OCI-LY1 (cell line): ENCODE measurements at regions not wholly inside any gene's neighbourhood (a gene's known extent, or its start where the extent isn't known, plus 50 kb on each side); places are given as distances from the start of the nearest gene placed in this dataset.

ENCODE experiments used
- H2AFZ ChIP-seq: fragments of 200-600 bp; sonication (generic), shearing (Covaris generic); 2 replicates; pipeline ENCODE4 v1.6.0; 2014; ENCODE audit warnings: antibody characterized with exemption, mild to moderate bottlenecking, low read length
- H3F3A ChIP-seq: fragments of 200-600 bp; sonication (generic), shearing (Covaris generic); 2 replicates; pipeline ENCODE4 v1.6.0; 2014; ENCODE audit warnings: mild to moderate bottlenecking, antibody characterized with exemption, low read length, moderate library complexity; ENCODE audit not compliant: insufficient read depth
- H3K27ac ChIP-seq: fragments of 200-600 bp; sonication (generic); 2 replicates; pipeline ENCODE4 v1.5.1; 2014; ENCODE audit warnings: low read length, mixed run types, mild to moderate bottlenecking, low read depth; ENCODE audit not compliant: poor library complexity, severe bottlenecking
- H3K27me3 ChIP-seq: fragments of 200-600 bp; sonication (generic); 2 replicates; pipeline ENCODE4 v1.6.0; 2014; ENCODE audit warnings: antibody characterized with exemption, mild to moderate bottlenecking, low read length, moderate library complexity; ENCODE audit not compliant: insufficient read depth
- H3K36me3 ChIP-seq: fragments of 200-600 bp; sonication (generic); 2 replicates; pipeline ENCODE4 v1.6.1; 2014; ENCODE audit warnings: mild to moderate bottlenecking, antibody characterized with exemption, low read length, moderate library complexity, mixed read lengths; ENCODE audit not compliant: insufficient read depth
- H3K4me1 ChIP-seq: fragments of 200-600 bp; sonication (generic); 2 replicates; pipeline ENCODE4 v1.5.1; 2014; ENCODE audit warnings: mild to moderate bottlenecking, low read length, moderate library complexity; ENCODE audit not compliant: insufficient read depth, severe bottlenecking
- H3K4me2 ChIP-seq: fragments of 200-600 bp; sonication (generic), shearing (Covaris generic); 2 replicates; pipeline ENCODE4 v1.6.1; 2014; ENCODE audit warnings: low read length
- H3K4me3 ChIP-seq: fragments of 200-600 bp; sonication (generic); 2 replicates; pipeline ENCODE4 v1.5.1; 2014; ENCODE audit warnings: low read length, low read depth, mild to moderate bottlenecking, mixed read lengths; ENCODE audit not compliant: poor library complexity, severe bottlenecking
- H3K79me2 ChIP-seq: fragments of 200-600 bp; shearing (Covaris generic); 2 replicates; pipeline ENCODE4 v1.6.1; 2016; ENCODE audit warnings: mixed run types, low read length, mixed read lengths; ENCODE audit not compliant: insufficient read depth
- H3K9ac ChIP-seq: fragments of 200-600 bp; sonication (generic), shearing (Covaris generic); 2 replicates; pipeline ENCODE4 v1.6.1; 2014; ENCODE audit warnings: mild to moderate bottlenecking, low read length, mixed read lengths
- H3K9me2 ChIP-seq: fragments of 200-600 bp; sonication (generic), shearing (Covaris generic); 2 replicates; pipeline ENCODE4 v1.6.1; 2014; ENCODE audit warnings: low read depth, mild to moderate bottlenecking, low read length, mixed read lengths
- H3K9me3 ChIP-seq: fragments of 200-600 bp; shearing (Covaris generic); 2 replicates; pipeline ENCODE4 v1.6.1; 2014; ENCODE audit warnings: low read length, mixed read lengths
- H4K20me1 ChIP-seq: fragments of 200-600 bp; sonication (generic), shearing (Covaris generic); 2 replicates; pipeline ENCODE4 v1.6.0; 2016; ENCODE audit warnings: mild to moderate bottlenecking, low read length; ENCODE audit not compliant: insufficient read depth
- CTCF ChIP-seq: fragments of 200-600 bp; sonication (generic), shearing (Covaris generic); IDR thresholded peaks from 2 replicates; pipeline ENCODE4 v1.5.1; 2017; ENCODE audit warnings: mild to moderate bottlenecking, antibody characterized with exemption, low read length, moderate library complexity, mixed read lengths
- EZH2 ChIP-seq: fragments of 200-600 bp; sonication (generic), shearing (Covaris generic); IDR thresholded peaks from 2 replicates; pipeline ENCODE4 v1.8.0; 2017; ENCODE audit warnings: borderline replicate concordance, mixed run types, mild to moderate bottlenecking, antibody characterized with exemption, low read length, moderate library complexity, mixed read lengths

- no peak overlapping the region for H3K4me3 ChIP-seq
- no peaks in the 10 kb centered on the region for H4K20me1 ChIP-seq
- H3K9ac ChIP-seq = no peak overlapping the region
- H3K9me3 ChIP-seq = 0 out of 2 replicates have a peak, but pooled peaks cover 2% of the 10 kb centered on the region
- no peak overlapping the region for H2AFZ ChIP-seq
- H3K9me2 ChIP-seq = no peaks in the 10 kb centered on the region
- no peaks in the 10 kb centered on the region for H3K79me2 ChIP-seq
- H3K27ac ChIP-seq = no peak overlapping the region
- H3F3A ChIP-seq = no peaks in the 10 kb centered on the region
- TF ChIP-seq EZH2 = no peak
- TF ChIP-seq CTCF = no peak
- no peak overlapping the region for H3K4me2 ChIP-seq
- no peaks in the 10 kb centered on the region for H3K36me3 ChIP-seq
- no peaks in the 10 kb centered on the region for H3K27me3 ChIP-seq
- no peaks in the 10 kb centered on the region for H3K4me1 ChIP-seq
These were observed 512.2 kb upstream of the PKDCC start for GRCh38 chr2:41535575-41535974.

- Histone ChIP-seq H3K27me3 (no peaks in the 10 kb centered on the region), H3K4me2 (no peak overlapping the region), H3K9me2 (no peaks in the 10 kb centered on the region), H3F3A (no peaks in the 10 kb centered on the region), H3K27ac (no peak overlapping the region), H3K4me1 (no peaks in the 10 kb centered on the region), H3K9me3 (0 out of 2 replicates have a peak, but pooled peaks cover 2% of the 10 kb centered on the region), H3K9ac (no peak overlapping the region), H3K4me3 (no peak overlapping the region), H3K79me2 (no peaks in the 10 kb centered on the region), H3K36me3 (no peaks in the 10 kb centered on the region), H2AFZ (no peak overlapping the region), H4K20me1 (no peaks in the 10 kb centered on the region)
- TF ChIP-seq EZH2 (no peak), CTCF (no peak)
These were observed 507.4 kb upstream of the PKDCC start for GRCh38 chr2:41540272-41540998.

DNA sequence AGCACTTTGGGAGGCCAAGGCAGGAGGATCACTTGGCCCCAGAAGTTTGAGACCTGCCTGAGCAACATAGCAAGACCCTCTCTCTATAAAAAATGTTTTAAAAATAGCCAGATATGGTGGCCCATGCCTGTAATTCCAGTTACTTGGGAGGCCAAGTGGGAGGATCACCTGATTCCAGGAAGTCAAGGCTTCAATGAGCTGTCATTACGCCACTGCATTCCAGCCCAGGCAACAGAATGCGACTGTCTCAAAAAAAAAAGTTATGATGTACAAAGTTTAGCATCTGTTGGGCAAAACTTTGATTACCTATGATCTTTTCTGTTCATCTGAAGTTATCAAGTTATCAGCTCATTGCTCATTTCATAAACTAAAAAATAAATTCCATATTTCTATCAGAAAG, 504.1 kb upstream of the PKDCC start:
- Histone ChIP-seq H3K4me2 (no peak overlapping the region), H3K79me2 (no peaks in the 10 kb centered on the region), H4K20me1 (no peaks in the 10 kb centered on the region), H2AFZ (no peak overlapping the region), H3K9me3 (no peaks in the 10 kb centered on the region), H3K27ac (no peak overlapping the region), H3K4me3 (no peak overlapping the region), H3K9ac (no peak overlapping the region), H3K9me2 (no peaks in the 10 kb centered on the region), H3K36me3 (no peaks in the 10 kb centered on the region), H3F3A (no peaks in the 10 kb centered on the region), H3K27me3 (no peaks in the 10 kb centered on the region), H3K4me1 (no peaks in the 10 kb centered on the region)
- no peak for TF ChIP-seq EZH2
- TF ChIP-seq CTCF = no peak
